ENCODE measurements at regions not wholly inside any gene's neighbourhood (a gene's known extent, or its start where the extent isn't known, plus 50 kb on each side); places are given as distances from the start of the nearest gene placed in this dataset.

DNA sequence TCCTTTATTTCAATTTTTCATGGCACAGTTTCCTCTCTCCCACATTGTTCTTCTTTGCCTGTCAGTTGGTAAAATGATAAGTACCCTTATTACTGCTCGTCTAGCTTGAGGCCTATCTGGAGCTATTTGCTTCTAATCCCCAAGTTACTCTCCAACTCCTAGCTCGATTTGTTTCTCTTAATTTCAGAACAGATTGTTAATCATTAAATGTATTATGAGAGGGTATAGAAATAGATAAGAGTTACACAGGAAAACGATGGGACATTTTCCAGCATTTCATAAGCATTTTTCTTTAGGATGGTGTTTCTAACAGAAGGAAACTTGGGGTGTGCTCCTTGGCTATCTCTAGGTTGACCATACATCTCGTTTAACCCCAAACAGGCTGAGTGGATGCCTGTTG, 540.5 kb upstream of the FZD8 start:
- Histone ChIP-seq H3K9ac (ENCODE audit: low read depth, low read length, poor library complexity, severe bottlenecking) (no peak overlapping the region), H3K4me1 (ENCODE audit: insufficient read depth, low read length, poor library complexity, severe bottlenecking) (no peaks in the 10 kb centered on the region), H4K20me1 (ENCODE audit: insufficient read depth, low read length, poor library complexity, severe bottlenecking) (no peaks in the 10 kb centered on the region), H3K4me3 (ENCODE audit: low read length, poor library complexity, severe bottlenecking) (no peak overlapping the region), H2AFZ (ENCODE audit: low read length) (no peak overlapping the region), H3K27me3 (ENCODE audit: insufficient read depth, low read length, poor library complexity, severe bottlenecking) (no peaks in the 10 kb centered on the region), H3K4me2 (ENCODE audit: low read depth, low read length, poor library complexity, severe bottlenecking) (no peak overlapping the region), H3F3A (ENCODE audit: low read depth) (no peaks in the 10 kb centered on the region), H3K36me3 (ENCODE audit: insufficient read depth, low read length) (no peaks in the 10 kb centered on the region), H3K9me3 (ENCODE audit: insufficient read depth, low read depth, low read length) (no peaks in the 10 kb centered on the region), H3K79me2 (ENCODE audit: insufficient read depth, low read length) (no peaks in the 10 kb centered on the region), H3K9me2 (replicated peaks; ENCODE audit: low read depth, low read length) (no peaks in the 10 kb centered on the region)
- no peak for TF ChIP-seq EZH2phosphoT487 (IDR thresholded peaks at IDR 0.05; ENCODE audit: borderline replicate concordance)
- TF ChIP-seq, protein P1, sequence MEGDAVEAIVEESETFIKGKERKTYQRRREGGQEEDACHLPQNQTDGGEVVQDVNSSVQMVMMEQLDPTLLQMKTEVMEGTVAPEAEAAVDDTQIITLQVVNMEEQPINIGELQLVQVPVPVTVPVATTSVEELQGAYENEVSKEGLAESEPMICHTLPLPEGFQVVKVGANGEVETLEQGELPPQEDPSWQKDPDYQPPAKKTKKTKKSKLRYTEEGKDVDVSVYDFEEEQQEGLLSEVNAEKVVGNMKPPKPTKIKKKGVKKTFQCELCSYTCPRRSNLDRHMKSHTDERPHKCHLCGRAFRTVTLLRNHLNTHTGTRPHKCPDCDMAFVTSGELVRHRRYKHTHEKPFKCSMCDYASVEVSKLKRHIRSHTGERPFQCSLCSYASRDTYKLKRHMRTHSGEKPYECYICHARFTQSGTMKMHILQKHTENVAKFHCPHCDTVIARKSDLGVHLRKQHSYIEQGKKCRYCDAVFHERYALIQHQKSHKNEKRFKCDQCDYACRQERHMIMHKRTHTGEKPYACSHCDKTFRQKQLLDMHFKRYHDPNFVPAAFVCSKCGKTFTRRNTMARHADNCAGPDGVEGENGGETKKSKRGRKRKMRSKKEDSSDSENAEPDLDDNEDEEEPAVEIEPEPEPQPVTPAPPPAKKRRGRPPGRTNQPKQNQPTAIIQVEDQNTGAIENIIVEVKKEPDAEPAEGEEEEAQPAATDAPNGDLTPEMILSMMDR (conservative IDR thresholded peaks at IDR 0.05; ENCODE audit: low read length) = no peak

DNA sequence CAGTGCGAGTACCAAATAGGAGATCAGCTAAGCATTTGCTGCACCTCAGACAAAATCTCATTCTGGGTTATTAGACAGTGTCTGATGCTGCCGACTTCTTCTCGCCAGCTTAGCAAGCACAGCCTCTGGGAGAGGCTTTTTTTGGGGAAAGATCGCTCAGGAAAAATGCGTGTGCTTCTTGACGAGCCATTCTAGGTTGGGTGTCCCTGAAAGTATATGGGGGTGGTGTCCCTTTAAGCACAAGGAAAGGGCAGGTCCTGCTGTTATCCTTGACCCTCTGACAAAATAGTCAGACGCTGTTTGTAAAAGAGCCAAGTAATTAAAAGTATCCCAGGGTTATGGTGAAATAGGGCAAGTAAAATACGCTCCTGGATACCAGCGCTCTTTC, 540.1 kb upstream of the FZD8 start:
- TF ChIP-seq, protein P1 (conservative IDR thresholded peaks at IDR 0.05; ENCODE audit: low read length) = no peak
- TF ChIP-seq EZH2phosphoT487 (IDR thresholded peaks at IDR 0.05; ENCODE audit: borderline replicate concordance) = no peak
- Histone ChIP-seq H3K4me3 (ENCODE audit: low read length, poor library complexity, severe bottlenecking) (no peak overlapping the region), H3K27me3 (ENCODE audit: insufficient read depth, low read length, poor library complexity, severe bottlenecking) (no peaks in the 10 kb centered on the region), H3K9me3 (ENCODE audit: insufficient read depth, low read depth, low read length) (no peaks in the 10 kb centered on the region), H3K4me1 (ENCODE audit: insufficient read depth, low read length, poor library complexity, severe bottlenecking) (no peaks in the 10 kb centered on the region), H4K20me1 (ENCODE audit: insufficient read depth, low read length, poor library complexity, severe bottlenecking) (no peaks in the 10 kb centered on the region), H3K4me2 (ENCODE audit: low read depth, low read length, poor library complexity, severe bottlenecking) (no peak overlapping the region), H2AFZ (ENCODE audit: low read length) (no peak overlapping the region), H3K36me3 (ENCODE audit: insufficient read depth, low read length) (no peaks in the 10 kb centered on the region), H3F3A (ENCODE audit: low read depth) (no peaks in the 10 kb centered on the region), H3K79me2 (ENCODE audit: insufficient read depth, low read length) (no peaks in the 10 kb centered on the region), H3K9me2 (replicated peaks; ENCODE audit: low read depth, low read length) (no peaks in the 10 kb centered on the region), H3K9ac (ENCODE audit: low read depth, low read length, poor library complexity, severe bottlenecking) (no peak overlapping the region)

DNA sequence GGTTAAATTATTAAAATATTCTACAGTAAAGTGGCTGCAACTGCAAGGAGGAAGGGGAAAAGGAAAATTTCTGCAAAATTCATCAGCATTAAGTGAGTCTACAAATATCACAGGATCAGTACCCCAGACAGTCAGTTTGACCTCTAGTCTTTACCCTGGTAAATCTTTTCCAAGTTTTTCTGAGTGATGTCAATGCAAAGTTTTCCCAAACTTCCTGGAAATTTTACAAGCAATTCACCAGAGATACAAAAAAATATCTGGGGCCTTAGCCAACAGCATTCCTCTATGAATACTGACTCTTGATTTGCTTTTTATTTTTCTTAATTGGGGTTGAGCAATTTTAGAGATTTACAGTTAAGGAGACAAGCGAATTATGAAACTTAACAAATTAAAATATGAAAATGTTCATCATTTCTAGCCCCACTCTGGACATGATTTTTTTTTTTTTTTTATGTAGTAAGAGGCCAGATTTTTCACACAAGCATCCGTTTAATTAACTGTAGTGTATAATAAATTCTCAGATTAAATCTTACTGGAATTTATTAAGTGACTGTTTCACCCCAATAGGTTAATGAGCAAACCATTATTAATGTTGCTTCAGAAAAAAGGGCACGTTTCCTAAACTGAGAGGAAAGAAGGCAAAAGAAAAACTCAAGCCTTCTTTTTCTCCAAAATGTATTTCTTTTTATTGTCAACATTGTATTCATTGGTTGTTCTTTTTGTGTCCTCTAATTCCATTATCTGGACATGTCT, 539.5 kb upstream of the FZD8 start:
- no peaks in the 10 kb centered on the region for H3K79me2 ChIP-seq (ENCODE audit: insufficient read depth, low read length)
- no peaks in the 10 kb centered on the region for H3K9me2 ChIP-seq (replicated peaks; ENCODE audit: low read depth, low read length)
- TF ChIP-seq, protein P1 (conservative IDR thresholded peaks at IDR 0.05; ENCODE audit: low read length) = no peak
- TF ChIP-seq EZH2phosphoT487 (IDR thresholded peaks at IDR 0.05; ENCODE audit: borderline replicate concordance) = no peak
- H3K36me3 ChIP-seq (ENCODE audit: insufficient read depth, low read length) = no peaks in the 10 kb centered on the region
- H2AFZ ChIP-seq (ENCODE audit: low read length) = no peak overlapping the region
- H3K9ac ChIP-seq (ENCODE audit: low read depth, low read length, poor library complexity, severe bottlenecking) = no peak overlapping the region
- H3K4me2 ChIP-seq (ENCODE audit: low read depth, low read length, poor library complexity, severe bottlenecking) = no peak overlapping the region
- no peaks in the 10 kb centered on the region for H3K27me3 ChIP-seq (ENCODE audit: insufficient read depth, low read length, poor library complexity, severe bottlenecking)
- H3F3A ChIP-seq (ENCODE audit: low read depth) = no peaks in the 10 kb centered on the region
- no peaks in the 10 kb centered on the region for H3K4me1 ChIP-seq (ENCODE audit: insufficient read depth, low read length, poor library complexity, severe bottlenecking)
- no peaks in the 10 kb centered on the region for H4K20me1 ChIP-seq (ENCODE audit: insufficient read depth, low read length, poor library complexity, severe bottlenecking)
- H3K4me3 ChIP-seq (ENCODE audit: low read length, poor library complexity, severe bottlenecking) = no peak overlapping the region
- no peaks in the 10 kb centered on the region for H3K9me3 ChIP-seq (ENCODE audit: insufficient read depth, low read depth, low read length)

All from Loucy (cell line).